HT-29 (cell line): ENCODE measurements at regions not wholly inside any gene's neighbourhood (a gene's known extent, or its start where the extent isn't known, plus 50 kb on each side); places are given as distances from the start of the nearest gene placed in this dataset.

Source experiments
- DNase-seq: peaks from one replicate; pipeline ENCODE4 v3.0.0-alpha.2; 2015; ENCODE audit warnings: low spot score

- no peak for DNase-seq
Observed at GRCh38 chr9:25613709-25614108, 64.5 kb downstream of the TUSC1 start.

GRCh38 chr9:25603106-25603505 is 75.1 kb downstream of the TUSC1 start:
- DNase-seq: no peak

GRCh38 chr9:25602400-25603044 is 75.7 kb downstream of the TUSC1 start:
- DNase-seq: peak; percentile 91

GRCh38 chr9:25600501-25600900 is 77.7 kb downstream of the TUSC1 start:
- no peak for DNase-seq

- DNase-seq: no peak
Observed at GRCh38 chr9:25584611-25585010, 93.6 kb downstream of the TUSC1 start.

- no peak for DNase-seq
Observed at GRCh38 chr9:25573281-25573680, 105.0 kb downstream of the TUSC1 start.

GRCh38 chr9:25571491-25571890 is 106.8 kb downstream of the TUSC1 start:
- DNase-seq: no peak

GRCh38 chr9:25570802-25571201 is 107.4 kb downstream of the TUSC1 start:
- no peak for DNase-seq

GRCh38 chr9:25562101-25562500 is 116.1 kb downstream of the TUSC1 start:
- DNase-seq: no peak

GRCh38 chr9:25557645-25558300 is 120.5 kb downstream of the TUSC1 start:
- DNase-seq: no peak

- DNase-seq: no peak
Observed at GRCh38 chr9:25556540-25556939, 121.7 kb downstream of the TUSC1 start.

GRCh38 chr9:25548847-25549246 is 129.4 kb downstream of the TUSC1 start:
- DNase-seq: no peak

- no peak for DNase-seq
Observed at GRCh38 chr9:25543806-25544205, 134.4 kb downstream of the TUSC1 start.

- no peak for DNase-seq
Observed at GRCh38 chr9:25542319-25542718, 135.9 kb downstream of the TUSC1 start.

- no peak for DNase-seq
Observed at GRCh38 chr9:25537808-25538207, 140.4 kb downstream of the TUSC1 start.

GRCh38 chr9:25519286-25519685 is 159.0 kb downstream of the TUSC1 start:
- peak; percentile 39 for DNase-seq

- DNase-seq: no peak
Observed at GRCh38 chr9:25517701-25518100, 160.5 kb downstream of the TUSC1 start.

- no peak for DNase-seq
Observed at GRCh38 chr9:25513509-25514033, 164.7 kb downstream of the TUSC1 start.

GRCh38 chr9:25505644-25506043 is 172.6 kb downstream of the TUSC1 start:
- DNase-seq: no peak

GRCh38 chr9:25481372-25481771 is 196.9 kb downstream of the TUSC1 start:
- no peak for DNase-seq

- no peak for DNase-seq
Observed at GRCh38 chr9:25480696-25481095, 197.5 kb downstream of the TUSC1 start.

GRCh38 chr9:25472681-25473080 is 205.6 kb downstream of the TUSC1 start:
- no peak for DNase-seq

GRCh38 chr9:25472085-25472607 is 206.1 kb downstream of the TUSC1 start:
- no peak for DNase-seq
